Muscle layer of duodenum (tissue), 2 donors: ENCODE measurements at regions not wholly inside any gene's neighbourhood (a gene's known extent, or its start where the extent isn't known, plus 50 kb on each side); places are given as distances from the start of the nearest gene placed in this dataset.

Source experiments
- H3K27ac ChIP-seq: one replicate; pipeline ENCODE4 v1.7.0; 2013; ENCODE audit warnings: mild to moderate bottlenecking, low read length
- H3K27me3 ChIP-seq: one replicate; pipeline ENCODE4 v1.7.0; 2013; ENCODE audit warnings: low read depth, mild to moderate bottlenecking, control low read depth, low read length
- H3K36me3 ChIP-seq, 2 donors: one replicate each; pipeline ENCODE4 v1.7.0; 2013; ENCODE audit warnings: low read length in 2 of 2, control low read depth in 1 of 2, mild to moderate bottlenecking in 1 of 2; ENCODE audit not compliant: insufficient read depth in 2 of 2, control insufficient read depth in 1 of 2
- H3K4me1 ChIP-seq, 2 donors: one replicate each; pipeline ENCODE4 v1.7.0; 2013; ENCODE audit warnings: low read length in 2 of 2, mild to moderate bottlenecking in 2 of 2, control low read depth in 1 of 2, moderate library complexity in 1 of 2; ENCODE audit not compliant: insufficient read depth in 2 of 2, control insufficient read depth in 1 of 2
- H3K4me3 ChIP-seq, 2 donors: one replicate each; pipeline ENCODE4 v1.7.0; 2013; ENCODE audit warnings: low read length in 2 of 2, low read depth in 1 of 2, mild to moderate bottlenecking in 1 of 2
- H3K9me3 ChIP-seq, 2 donors: one replicate each; pipeline ENCODE4 v1.7.0; 2013; ENCODE audit warnings: low read length in 2 of 2, control low read depth in 1 of 2, mild to moderate bottlenecking in 1 of 2; ENCODE audit not compliant: control insufficient read depth in 1 of 2
- donor health status: healthy.

GRCh38 chr9:89874351-89875321 lies 269.8 kb downstream of the GADD45G start:
- H3K4me1 ChIP-seq = peaks cover 0 to 30% of the 10 kb centered on the region in 2 donors

GRCh38 chr9:89877051-89878002 lies 272.5 kb downstream of the GADD45G start:
- Histone ChIP-seq H3K4me1 (peaks cover 0 to 27% of the 10 kb centered on the region in 2 donors), H3K9me3 (no peaks in the 10 kb centered on the region), H3K27me3 (no peaks in the 10 kb centered on the region), H3K27ac (no peak overlapping the region), H3K4me3 (no peak overlapping the region), H3K36me3 (no peaks in the 10 kb centered on the region)

More at GRCh38 chr9:89874351-89875321, 269.8 kb downstream of the GADD45G start:
- Histone ChIP-seq H3K9me3 (no peaks in the 10 kb centered on the region), H3K27ac (no peak overlapping the region), H3K27me3 (no peaks in the 10 kb centered on the region), H3K4me3 (no peak overlapping the region), H3K36me3 (no peaks in the 10 kb centered on the region)

GRCh38 chr9:89878003-89878411 lies 273.2 kb downstream of the GADD45G start:
- Histone ChIP-seq H3K4me3 (no peak overlapping the region), H3K9me3 (no peaks in the 10 kb centered on the region), H3K4me1 (peaks cover 0 to 20% of the 10 kb centered on the region in 2 donors), H3K27ac (no peak overlapping the region), H3K27me3 (no peaks in the 10 kb centered on the region), H3K36me3 (no peaks in the 10 kb centered on the region)

GRCh38 chr9:89878687-89879086 lies 273.9 kb downstream of the GADD45G start:
- peaks cover 0 to 15% of the 10 kb centered on the region in 2 donors for H3K4me1 ChIP-seq
- H3K36me3 ChIP-seq = no peaks in the 10 kb centered on the region
- no peak overlapping the region for H3K4me3 ChIP-seq
- no peaks in the 10 kb centered on the region for H3K9me3 ChIP-seq
- H3K27me3 ChIP-seq = no peaks in the 10 kb centered on the region
- no peak overlapping the region for H3K27ac ChIP-seq

- Histone ChIP-seq H3K4me3 (no peak overlapping the region), H3K4me1 (peaks cover 0 to 13% of the 10 kb centered on the region in 2 donors), H3K27ac (no peak overlapping the region), H3K27me3 (no peaks in the 10 kb centered on the region), H3K36me3 (no peaks in the 10 kb centered on the region), H3K9me3 (no peaks in the 10 kb centered on the region)
Measured at GRCh38 chr9:89879276-89879675, 274.5 kb downstream of the GADD45G start.

- no peaks in the 10 kb centered on the region for H3K36me3 ChIP-seq
- peaks cover 0 to 9% of the 10 kb centered on the region in 2 donors for H3K4me1 ChIP-seq
- H3K27ac ChIP-seq = no peak overlapping the region
- no peaks in the 10 kb centered on the region for H3K9me3 ChIP-seq
- no peaks in the 10 kb centered on the region for H3K27me3 ChIP-seq
- no peak overlapping the region for H3K4me3 ChIP-seq
Measured at GRCh38 chr9:89879701-89880100, 274.9 kb downstream of the GADD45G start.

- no peak overlapping the region for H3K27ac ChIP-seq
Measured at GRCh38 chr9:89880161-89880560, 275.3 kb downstream of the GADD45G start.

GRCh38 chr9:89880721-89881120 lies 275.9 kb downstream of the GADD45G start:
- H3K4me3 ChIP-seq = no peak overlapping the region
- H3K9me3 ChIP-seq = no peaks in the 10 kb centered on the region
- H3K27me3 ChIP-seq = no peaks in the 10 kb centered on the region
- no peaks in the 10 kb centered on the region for H3K4me1 ChIP-seq
- H3K36me3 ChIP-seq = no peaks in the 10 kb centered on the region
- no peak overlapping the region for H3K27ac ChIP-seq

More at GRCh38 chr9:89880161-89880560, 275.3 kb downstream of the GADD45G start:
- H3K36me3 ChIP-seq = no peaks in the 10 kb centered on the region
- H3K4me3 ChIP-seq = no peak overlapping the region
- H3K4me1 ChIP-seq = peaks cover 0 to 4% of the 10 kb centered on the region in 2 donors
- no peaks in the 10 kb centered on the region for H3K27me3 ChIP-seq
- H3K9me3 ChIP-seq = no peaks in the 10 kb centered on the region

- H3K9me3 ChIP-seq = no peaks in the 10 kb centered on the region
Measured at GRCh38 chr9:89881431-89881830, 276.6 kb downstream of the GADD45G start.

GRCh38 chr9:89882930-89883361 lies 278.1 kb downstream of the GADD45G start:
- no peaks in the 10 kb centered on the region for H3K36me3 ChIP-seq
- no peaks in the 10 kb centered on the region for H3K27me3 ChIP-seq
- no peak overlapping the region for H3K27ac ChIP-seq
- no peak overlapping the region for H3K4me3 ChIP-seq
- no peaks in the 10 kb centered on the region for H3K9me3 ChIP-seq
- peaks cover 0 to 7% of the 10 kb centered on the region in 2 donors for H3K4me1 ChIP-seq

More at GRCh38 chr9:89881431-89881830, 276.6 kb downstream of the GADD45G start:
- no peak overlapping the region for H3K27ac ChIP-seq
- H3K27me3 ChIP-seq = no peaks in the 10 kb centered on the region
- H3K4me3 ChIP-seq = no peak overlapping the region
- H3K36me3 ChIP-seq = no peaks in the 10 kb centered on the region
- peaks cover 0 to 2% of the 10 kb centered on the region in 2 donors for H3K4me1 ChIP-seq
